OCI-LY3 (cell line): ENCODE measurements at regions not wholly inside any gene's neighbourhood (a gene's known extent, or its start where the extent isn't known, plus 50 kb on each side); places are given as distances from the start of the nearest gene placed in this dataset.

Source experiments
- H2AFZ ChIP-seq: fragments of 200-600, 300-600 bp; shearing (Covaris generic); 2 replicates; pipeline ENCODE4 v1.6.0; 2014; ENCODE audit warnings: antibody characterized with exemption, low read depth, low read length
- H3K27ac ChIP-seq: fragments of 200-600, 300-600 bp; sonication (generic); 2 replicates; pipeline ENCODE4 v1.5.1; 2014; ENCODE audit warnings: mild to moderate bottlenecking, low read length, moderate library complexity, mixed read lengths
- H3K27me3 ChIP-seq: fragments of 200-600, 300-600 bp; sonication (generic); 2 replicates; pipeline ENCODE4 v1.6.1; 2014; ENCODE audit warnings: low read depth, low read length, mixed read lengths
- H3K36me3 ChIP-seq: fragments of 200-600, 300-600 bp; sonication (generic); replicated peaks from 2 replicates; pipeline ENCODE3; 2014; ENCODE audit warnings: low read depth, low read length, mixed read lengths
- H3K4me1 ChIP-seq: fragments of 300-600, 200-600 bp; sonication (generic); 2 replicates; pipeline ENCODE4 v1.6.1; 2014; ENCODE audit warnings: low read length, mixed read lengths
- H3K4me2 ChIP-seq: fragments of 200-600, 300-600 bp; sonication (generic); 2 replicates; pipeline ENCODE4 v1.6.1; 2014; ENCODE audit warnings: low read length, mixed read lengths
- H3K4me3 ChIP-seq: fragments of 300-600, 200-600 bp; sonication (generic); 2 replicates; pipeline ENCODE4 v1.5.1; 2014; ENCODE audit warnings: antibody characterized with exemption, mild to moderate bottlenecking, low read length, moderate library complexity
- H3K79me2 ChIP-seq: fragments of 300-600, 200-600 bp; shearing (Covaris generic); 2 replicates; pipeline ENCODE4 v1.6.1; 2014; ENCODE audit warnings: mild to moderate bottlenecking, low read length, mixed read lengths
- H3K9ac ChIP-seq: fragments of 300-600, 200-600 bp; shearing (Covaris generic); 2 replicates; pipeline ENCODE4 v1.6.0; 2014; ENCODE audit warnings: mild to moderate bottlenecking, low read length, moderate library complexity
- H3K9me3 ChIP-seq: fragments of 200-600, 300-600 bp; shearing (Covaris generic); 2 replicates; pipeline ENCODE4 v1.6.1; 2014; ENCODE audit warnings: low read length, mixed read lengths; ENCODE audit not compliant: insufficient read depth
- H4K20me1 ChIP-seq: fragments of 200-600, 300-600 bp; sonication (generic); 2 replicates; pipeline ENCODE4 v1.6.1; 2016; ENCODE audit warnings: low read length, mixed read lengths; ENCODE audit not compliant: insufficient read depth
- CTCF ChIP-seq: fragments of 200-600, 300-600 bp; sonication (generic); IDR thresholded peaks from 2 replicates; pipeline ENCODE4 v1.5.1; 2014; ENCODE audit warnings: antibody characterized with exemption, low read length, low read depth
- EZH2phosphoT487 ChIP-seq: fragments of 200-600 bp; shearing (Covaris generic); IDR thresholded peaks from 2 replicates; pipeline ENCODE4 v1.6.1; 2018; ENCODE audit warnings: antibody characterized with exemption, mixed run types, low read depth

DNA sequence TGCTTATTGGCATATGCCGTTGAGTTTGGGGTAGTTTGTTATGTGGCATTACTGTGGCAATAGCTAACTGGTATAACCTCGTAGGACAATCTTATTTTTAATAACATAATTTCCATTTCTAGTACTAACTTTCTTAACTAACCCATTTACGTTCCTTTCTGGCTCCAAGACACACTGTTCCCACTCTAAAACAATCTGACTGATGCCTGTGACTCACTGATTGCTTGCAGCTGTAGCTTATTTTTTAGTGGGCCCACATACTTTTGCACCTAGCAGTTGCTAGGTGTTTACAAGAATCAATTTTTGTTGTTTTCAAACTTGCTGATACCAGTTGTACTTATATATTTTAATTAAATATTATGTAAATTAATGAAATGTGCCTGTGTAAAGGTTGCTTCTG, 52.2 kb downstream of the FAT3 start:
- Histone ChIP-seq H3K9me3 (no peaks in the 10 kb centered on the region), H2AFZ (no peak overlapping the region), H3K27me3 (no peaks in the 10 kb centered on the region), H3K9ac (no peak overlapping the region), H3K4me3 (no peak overlapping the region), H3K36me3 (no peaks in the 10 kb centered on the region), H3K4me2 (no peak overlapping the region), H3K4me1 (peaks cover 5% of the 10 kb centered on the region), H3K79me2 (no peaks in the 10 kb centered on the region), H3K27ac (no peak overlapping the region), H4K20me1 (no peaks in the 10 kb centered on the region)
- TF ChIP-seq CTCF, result no peak
- no peak for TF ChIP-seq EZH2phosphoT487

DNA sequence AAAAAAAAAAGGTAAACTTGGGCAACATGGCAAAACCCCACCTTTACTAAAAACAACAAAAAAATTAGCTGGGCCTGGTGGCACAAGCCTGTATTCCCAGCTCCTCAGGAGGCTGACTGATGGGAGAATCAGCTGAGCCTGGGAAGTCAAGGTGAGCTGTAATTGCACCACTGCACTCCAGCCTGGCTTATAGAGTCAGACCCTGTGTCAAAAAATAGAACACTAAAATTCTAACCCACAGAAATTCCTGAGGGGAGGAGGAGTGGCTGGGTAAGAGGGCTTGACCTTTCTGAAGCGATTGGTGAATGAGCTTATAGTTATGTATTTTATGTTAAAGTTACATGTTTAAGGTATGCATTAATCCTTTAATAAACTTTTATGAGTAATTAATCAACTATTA, 53.3 kb downstream of the FAT3 start:
- no peaks in the 10 kb centered on the region for H3K79me2 ChIP-seq
- H3K4me2 ChIP-seq, result no peak overlapping the region
- no peaks in the 10 kb centered on the region for H3K27me3 ChIP-seq
- no peak overlapping the region for H3K4me3 ChIP-seq
- no peak overlapping the region for H3K9ac ChIP-seq
- TF ChIP-seq EZH2phosphoT487, result no peak
- no peak for TF ChIP-seq CTCF
- no peaks in the 10 kb centered on the region for H3K9me3 ChIP-seq
- peaks cover 5% of the 10 kb centered on the region for H3K4me1 ChIP-seq
- H4K20me1 ChIP-seq, result no peaks in the 10 kb centered on the region
- H3K36me3 ChIP-seq, result no peaks in the 10 kb centered on the region
- H3K27ac ChIP-seq, result no peak overlapping the region
- H2AFZ ChIP-seq, result no peak overlapping the region

DNA sequence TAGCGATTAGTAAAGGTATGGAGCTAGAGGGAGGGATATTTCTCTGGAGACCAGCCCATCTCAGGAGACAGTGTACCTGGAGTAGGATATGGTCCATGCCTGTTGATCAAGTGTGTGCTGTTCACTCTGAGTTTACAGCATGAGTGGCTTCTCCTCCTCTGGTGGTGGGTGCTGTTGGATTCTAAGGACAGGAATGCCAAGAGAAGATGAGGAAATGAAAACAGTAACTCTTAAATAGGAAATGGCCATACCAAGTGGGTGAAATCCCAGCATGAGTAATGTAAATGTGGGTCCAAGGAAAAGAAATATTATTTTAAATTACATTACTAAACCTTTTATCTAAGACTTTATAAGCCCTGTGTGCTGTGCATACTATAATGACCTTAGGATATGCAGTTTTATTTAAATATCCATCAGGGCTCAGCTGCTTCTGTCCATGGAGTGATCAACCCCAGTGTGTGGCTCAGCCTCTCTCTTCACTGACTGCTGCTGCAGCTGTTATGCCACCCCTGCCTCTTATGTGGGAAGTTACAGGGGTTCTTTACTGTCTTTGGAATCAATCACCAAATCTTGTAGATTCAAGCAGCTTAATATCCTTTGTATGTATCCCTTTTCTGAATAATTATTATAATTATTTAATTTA, 54.3 kb downstream of the FAT3 start:
- H3K27me3 ChIP-seq, result no peaks in the 10 kb centered on the region
- H2AFZ ChIP-seq, result no peak overlapping the region
- H3K36me3 ChIP-seq, result no peaks in the 10 kb centered on the region
- H3K79me2 ChIP-seq, result no peaks in the 10 kb centered on the region
- TF ChIP-seq EZH2phosphoT487 (no peak), CTCF (no peak)
- H3K4me2 ChIP-seq, result no peak overlapping the region
- H4K20me1 ChIP-seq, result no peaks in the 10 kb centered on the region
- no peak overlapping the region for H3K9ac ChIP-seq
- H3K4me3 ChIP-seq, result no peak overlapping the region
- no peaks in the 10 kb centered on the region for H3K9me3 ChIP-seq
- H3K4me1 ChIP-seq, result peaks cover 5% of the 10 kb centered on the region
- no peak overlapping the region for H3K27ac ChIP-seq

DNA sequence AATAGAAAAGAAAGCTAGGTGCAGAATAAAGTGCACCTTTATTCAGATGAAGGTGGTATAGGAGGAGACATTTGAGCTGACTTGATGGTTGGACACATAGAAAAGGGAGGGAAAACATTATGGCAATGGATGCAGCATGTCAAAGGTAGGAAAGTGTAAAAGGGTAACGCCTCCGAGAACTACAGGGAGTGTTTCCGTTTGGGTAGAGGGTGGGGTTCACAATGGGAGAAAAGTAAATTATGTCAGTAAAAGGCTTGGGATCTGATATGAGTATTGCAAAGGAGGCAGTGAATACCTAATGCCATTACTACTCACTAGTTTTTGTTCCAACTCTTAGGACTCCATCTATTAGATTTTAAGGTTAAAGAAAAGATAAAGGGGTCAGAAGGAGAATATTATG, 59.5 kb downstream of the FAT3 start:
- Histone ChIP-seq H3K9me3 (no peaks in the 10 kb centered on the region), H3K27me3 (peaks cover 3% of the 10 kb centered on the region; the same call in 1 of the 2 replicates), H2AFZ (no peak overlapping the region), H3K27ac (no peak overlapping the region), H3K4me1 (peaks cover under 1% of the 10 kb centered on the region; the same call in 1 of the 2 replicates), H4K20me1 (no peaks in the 10 kb centered on the region), H3K4me3 (no peak overlapping the region), H3K9ac (no peak overlapping the region), H3K36me3 (no peaks in the 10 kb centered on the region), H3K79me2 (no peaks in the 10 kb centered on the region), H3K4me2 (no peak overlapping the region)
- TF ChIP-seq EZH2phosphoT487, result no peak
- no peak for TF ChIP-seq CTCF
